K562 (cell line): ENCODE measurements at regions not wholly inside any gene's neighbourhood (a gene's known extent, or its start where the extent isn't known, plus 50 kb on each side); places are given as distances from the start of the nearest gene placed in this dataset.

Experiments
- ATAC-seq: fragments of 200-7000 bp; cut with Tn5 transposase; 3 replicates; pipeline ENCODE4 v1.9.1; 2020; ENCODE audit warnings: moderate library complexity
- BruUV-seq: library from RNA; stranded (reverse); fragments of 400-500 nt; replicated peaks from 2 replicates; lab custom pipeline; 2021; lab: Mats Ljungman, UMichigan
- CTCF ChIA-PET: fragments of 300-600 bp; formaldehyde crosslinking; extraction: SDS; loops from one replicate; lab custom pipeline; 2021; ENCODE audit warnings: low intra/inter-chr PET ratio; lab: Yijun Ruan, JAX
- POLR2A ChIA-PET: fragments of 300-600, 350-650 bp; sonication (Branson Sonifier 250); formaldehyde crosslinking; extraction: SDS; loops from one replicate; lab custom pipeline; 2021; ENCODE audit warnings: antibody characterized with exemption, inconsistent platforms; lab: Yijun Ruan, JAX
- DNase-seq, 4 experiments: peaks; one replicate each; pipeline versions ENCODE4 v3.0.0 to v3.0.0-alpha.2; 2011 to 2018; ENCODE audit warnings: low spot score in 3 of 4, mixed read lengths in 3 of 4; ENCODE audit errors: extremely low read depth in 1 of 4
- FAIRE-seq: peaks from 2 replicates; lab custom pipeline; 2011; peaks lifted over from hg19 to GRCh38; lab: Jason Lieb, UNC
- H2AFZ ChIP-seq: 2 replicates; pipeline ENCODE4 v1.6.0; 2011; ENCODE audit warnings: low read depth, low read length, control low read depth, inconsistent platforms
- H3K27ac ChIP-seq: fragments of 200-600 bp; 3 replicates; pipeline ENCODE4 v1.8.0; 2011; ENCODE audit warnings: low read depth, mild to moderate bottlenecking, control low read depth, inconsistent platforms, low read length, moderate library complexity, mixed read lengths; ENCODE audit errors: extremely low read depth
- H3K27me3 ChIP-seq, 2 experiments: fragments of 300-600 bp in 1 of 2; 2 replicates in 1 of 2; 3 replicates in 1 of 2; pipeline versions ENCODE4 v1.6.0 to v1.8.0; 2011; ENCODE audit warnings: inconsistent platforms in 2 of 2, low read length in 2 of 2, mild to moderate bottlenecking in 1 of 2, mixed read lengths in 1 of 2, moderate library complexity in 1 of 2; ENCODE audit not compliant: control insufficient read depth in 2 of 2, insufficient read depth in 2 of 2
- H3K36me3 ChIP-seq: fragments of 300-600 bp; 3 replicates; pipeline ENCODE4 v1.8.0; 2011; ENCODE audit warnings: mild to moderate bottlenecking, low read length, inconsistent platforms; ENCODE audit not compliant: control insufficient read depth, insufficient read depth
- H3K4me1 ChIP-seq, 2 experiments: fragments of 200-600 bp in 1 of 2; replicated peaks in 1 of 2; 2 replicates in 1 of 2; 3 replicates in 1 of 2; pipeline versions ENCODE4 v1.5.1 to v1.8.0; 2011; ENCODE audit warnings: inconsistent platforms in 2 of 2, low read length in 2 of 2, mild to moderate bottlenecking in 1 of 2, mixed read lengths in 1 of 2, moderate library complexity in 1 of 2; ENCODE audit not compliant: control insufficient read depth in 2 of 2, insufficient read depth in 2 of 2
- H3K4me2 ChIP-seq: 2 replicates; pipeline ENCODE4 v1.6.1; 2011; ENCODE audit warnings: low read length, control low read depth, inconsistent platforms, mixed read lengths; ENCODE audit not compliant: insufficient read depth
- H3K4me3 ChIP-seq: fragments of 200-600 bp; sonication (generic), shearing (Covaris generic); 2 replicates; pipeline ENCODE4 v1.5.1; 2016; ENCODE audit warnings: control low read depth, inconsistent platforms
- H3K79me2 ChIP-seq: fragments of 200-600 bp; 3 replicates; pipeline ENCODE4 v1.8.0; 2011; ENCODE audit warnings: low read length, inconsistent platforms; ENCODE audit not compliant: control insufficient read depth, insufficient read depth
- H3K9ac ChIP-seq, 2 experiments: 2 replicates each; pipeline versions ENCODE4 v1.6.0 to v1.6.1; 2011; ENCODE audit warnings: low read depth in 2 of 2, low read length in 2 of 2, control low read depth in 1 of 2, inconsistent platforms in 1 of 2, mild to moderate bottlenecking in 1 of 2, mixed read lengths in 1 of 2; ENCODE audit not compliant: insufficient read depth in 1 of 2
- H3K9me1 ChIP-seq: one replicate; pipeline ENCODE4 v1.6.0; 2011; ENCODE audit warnings: inconsistent platforms, mild to moderate bottlenecking, low read length, moderate library complexity; ENCODE audit not compliant: control insufficient read depth, insufficient read depth
- H3K9me3 ChIP-seq: replicated peaks from 2 replicates; pipeline ENCODE4 v1.5.1; 2011; ENCODE audit warnings: low read depth, low read length, inconsistent platforms; ENCODE audit not compliant: control insufficient read depth, insufficient read depth
- H4K20me1 ChIP-seq: replicated peaks from 2 replicates; pipeline ENCODE4 v1.6.1; 2011; ENCODE audit warnings: low read length, inconsistent platforms, mixed read lengths; ENCODE audit not compliant: control insufficient read depth, insufficient read depth
- EP300 ChIP-seq: IDR thresholded peaks from 2 replicates; pipeline ENCODE4 v1.6.1; 2012; ENCODE audit warnings: low read length, improper control_type of control experiment
- ESRRB ChIP-seq: fragments of 250-450 bp; sonication (Bioruptor Pico); IDR thresholded peaks from 2 replicates; pipeline ENCODE4 v1.5.0; 2020; ENCODE audit warnings: mild to moderate bottlenecking, moderate library complexity, borderline replicate concordance
- GTF3C2 ChIP-seq: IDR thresholded peaks from 3 replicates; pipeline ENCODE4 v1.6.1; 2011; ENCODE audit warnings: borderline replicate concordance, mild to moderate bottlenecking, moderate library complexity; ENCODE audit not compliant: insufficient read length; ENCODE audit errors: extremely low read depth
- MYC ChIP-seq, 2 experiments: fragments of 250-450 bp in 1 of 2; sonication (Bioruptor Pico) in 1 of 2; IDR thresholded peaks; 2 replicates each; pipeline versions ENCODE4 v1.5.1 to v1.6.1; 2012 to 2021; ENCODE audit warnings: low read depth in 2 of 2, borderline replicate concordance in 1 of 2, improper control_type of control experiment in 1 of 2, low read length in 1 of 2, mild to moderate bottlenecking in 1 of 2, moderate library complexity in 1 of 2
- MYNN ChIP-seq, 2 experiments: sonication (generic); formaldehyde crosslinking in 1 of 2; IDR thresholded peaks; 2 replicates each; pipeline versions ENCODE4 v1.5.0 to v1.6.1; 2016 to 2020; ENCODE audit warnings: antibody characterized with exemption in 1 of 2, missing genetic modification reagents in 1 of 2
- PCBP2 ChIP-seq: fragments of 200-400 bp; formaldehyde crosslinking; IDR thresholded peaks from 2 replicates; pipeline ENCODE4 v1.6.1; 2018; ENCODE audit warnings: low read length, low read depth, mild to moderate bottlenecking, moderate library complexity; ENCODE audit not compliant: poor library complexity, severe bottlenecking
- RBM14 ChIP-seq: fragments of 200-400 bp; formaldehyde crosslinking; IDR thresholded peaks from 2 replicates; pipeline ENCODE4 v1.6.1; 2018; ENCODE audit warnings: low read depth, mild to moderate bottlenecking, low read length, moderate library complexity, borderline replicate concordance; ENCODE audit not compliant: insufficient read depth
- SREBF1 ChIP-seq: fragments of 150-350 bp; IDR thresholded peaks from 2 replicates; pipeline ENCODE4 v1.6.1; 2014; ENCODE audit warnings: antibody characterized with exemption, low read depth, low read length, borderline replicate concordance
- TAF7 ChIP-seq: fragments of 450-650 bp; IDR thresholded peaks from 2 replicates; pipeline ENCODE4 v1.6.1; 2016; ENCODE audit warnings: missing genetic modification characterization, missing compliant biosample characterization
- TOE1 ChIP-seq, 2 experiments: fragments of 450-650 bp in 1 of 2; sonication (generic) in 1 of 2; formaldehyde crosslinking in 1 of 2; IDR thresholded peaks; 2 replicates each; pipeline versions ENCODE4 v1.7.1 to v1.8.0; 2016 to 2022; ENCODE audit warnings: borderline replicate concordance in 2 of 2, mild to moderate bottlenecking in 2 of 2, antibody characterized with exemption in 1 of 2, inconsistent platforms in 1 of 2, low read depth in 1 of 2, missing genetic modification reagents in 1 of 2, moderate library complexity in 1 of 2
- U2AF1 ChIP-seq: fragments of 200-400 bp; formaldehyde crosslinking; optimal IDR thresholded peaks from 2 replicates; pipeline ENCODE3; 2017; ENCODE audit warnings: mild to moderate bottlenecking, low read depth, low read length, moderate library complexity
- ZBTB2 ChIP-seq: fragments of 450-650 bp; IDR thresholded peaks from 2 replicates; pipeline ENCODE4 v1.6.1; 2016; ENCODE audit warnings: antibody characterized with exemption
- ZNF184 ChIP-seq: sonication (generic); formaldehyde crosslinking; IDR thresholded peaks from 2 replicates; pipeline ENCODE4 v1.5.0; 2020; ENCODE audit warnings: missing genetic modification reagents
- ZNF197 ChIP-seq: fragments of 200-800 bp; sonication (Bioruptor generic); IDR thresholded peaks from 2 replicates; pipeline ENCODE4 v1.6.1; 2016; ENCODE audit warnings: low read depth, missing genetic modification characterization, missing compliant biosample characterization
- ZNF384 ChIP-seq: IDR thresholded peaks from 2 replicates; pipeline ENCODE4 v1.6.1; 2012; ENCODE audit warnings: low read depth, low read length, improper control_type of control experiment
- WGBS: fragments of 100-300 bp; shearing (Covaris generic); methylation state at CpG from one replicate; pipeline ENCODE4 v1.1.6; 2016; ENCODE audit warnings: low coverage, mixed read lengths; ENCODE audit not compliant: insufficient coverage; ENCODE audit errors: missing lambda C conversion rate; 5-methylcytosine and 5-hydroxymethylcytosine counted together
- in situ Hi-C: fragments of 300-500 bp; cut with MboI; formaldehyde crosslinking; loops from 4 replicates; pipeline ENCODE4 v1.15.0; 2018; ENCODE audit warnings: inconsistent platforms, mixed read lengths
- intact Hi-C: fragments of 100-400 bp; cut with micrococcal nuclease; formaldehyde crosslinking; loops from 2 replicates; pipeline ENCODE4 v1.14.2; 2022
- TF ChIP-seq, protein P1 (sequence below): fragments of 250-450 bp; sonication (Bioruptor Pico); IDR thresholded peaks from 2 replicates; pipeline ENCODE4 v1.8.0; 2021; ENCODE audit warnings: moderate library complexity, mild to moderate bottlenecking, inconsistent platforms

- H4K20me1 ChIP-seq, result no peaks in the 10 kb centered on the region
- H3K9me3 ChIP-seq, result no peaks in the 10 kb centered on the region
- ATAC-seq, result no peak
- H3K9ac ChIP-seq, result no peak overlapping the region
- no peaks in the 10 kb centered on the region for H3K27me3 ChIP-seq
- TF ChIP-seq MYNN (IDR thresholded peaks at IDR 0.05) (no peak), MYNN (CRISPR knock-in tag; IDR thresholded peaks at IDR 0.05) (no peak), ZNF197 (CRISPR knock-in tag) (no peak), RBM14 (no peak), SREBF1 (no peak), GTF3C2 (no peak), PCBP2 (no peak), U2AF1 (no peak), ZNF384 (no peak), ZNF184 (CRISPR knock-in tag) (no peak), ZBTB2 (no peak), TOE1 (IDR thresholded peaks at IDR 0.05; ENCODE audit: borderline replicate concordance) (no peak), TOE1 (CRISPR knock-in tag; IDR thresholded peaks at IDR 0.05; ENCODE audit: borderline replicate concordance, low read depth) (no peak), ESRRB (CRISPR knock-in tag) (no peak), MYC (IDR thresholded peaks at IDR 0.05; ENCODE audit: low read depth, low read length) (no peak), MYC (CRISPR knock-in tag; IDR thresholded peaks at IDR 0.05; ENCODE audit: borderline replicate concordance, low read depth) (no peak), EP300 (no peak), TAF7 (tag) (no peak)
- TF ChIP-seq, protein P1, sequence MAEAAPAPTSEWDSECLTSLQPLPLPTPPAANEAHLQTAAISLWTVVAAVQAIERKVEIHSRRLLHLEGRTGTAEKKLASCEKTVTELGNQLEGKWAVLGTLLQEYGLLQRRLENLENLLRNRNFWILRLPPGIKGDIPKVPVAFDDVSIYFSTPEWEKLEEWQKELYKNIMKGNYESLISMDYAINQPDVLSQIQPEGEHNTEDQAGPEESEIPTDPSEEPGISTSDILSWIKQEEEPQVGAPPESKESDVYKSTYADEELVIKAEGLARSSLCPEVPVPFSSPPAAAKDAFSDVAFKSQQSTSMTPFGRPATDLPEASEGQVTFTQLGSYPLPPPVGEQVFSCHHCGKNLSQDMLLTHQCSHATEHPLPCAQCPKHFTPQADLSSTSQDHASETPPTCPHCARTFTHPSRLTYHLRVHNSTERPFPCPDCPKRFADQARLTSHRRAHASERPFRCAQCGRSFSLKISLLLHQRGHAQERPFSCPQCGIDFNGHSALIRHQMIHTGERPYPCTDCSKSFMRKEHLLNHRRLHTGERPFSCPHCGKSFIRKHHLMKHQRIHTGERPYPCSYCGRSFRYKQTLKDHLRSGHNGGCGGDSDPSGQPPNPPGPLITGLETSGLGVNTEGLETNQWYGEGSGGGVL, result no peak
- intact Hi-C loops (no loop called here), in situ Hi-C loops (no loop called here)
- no peak for FAIRE-seq
- no peak overlapping the region for H3K27ac ChIP-seq
- H3K4me2 ChIP-seq, result no peak overlapping the region
- no peak overlapping the region for H2AFZ ChIP-seq
- BruUV-seq, result no TSS peak
- H3K4me1 ChIP-seq, result no peaks in the 10 kb centered on the region
- no peaks in the 10 kb centered on the region for H3K9me1 ChIP-seq
- H3K4me3 ChIP-seq, result no peak overlapping the region
- DNase-seq, result no peak
- 0% methylated on average over 2 of the region's 2 CpGs for WGBS
- ChIA-PET CTCF (no interaction called here), POLR2A (no interaction called here)
- H3K36me3 ChIP-seq, result no peaks in the 10 kb centered on the region
- H3K79me2 ChIP-seq, result no peaks in the 10 kb centered on the region
Observed at GRCh38 chr5:25955337-25955736, 1083.0 kb downstream of the CDH9 start.
